Activated CD8-positive, alpha-beta memory T cell treated with anti-CD3 and anti-CD28 coated beads, Interleukin-2, amount 50 U/mL, for 1 hour (primary cell): ENCODE measurements at regions not wholly inside any gene's neighbourhood (a gene's known extent, or its start where the extent isn't known, plus 50 kb on each side); places are given as distances from the start of the nearest gene placed in this dataset.

ENCODE experiments used
- DNase-seq: peaks from one replicate; pipeline ENCODE4 v3.0.0-alpha.2; 2020; ENCODE audit errors: extremely low read depth

GRCh38 chr4:18860836-18861530 is 839.4 kb upstream of the LCORL start:
- no peak for DNase-seq

DNA sequence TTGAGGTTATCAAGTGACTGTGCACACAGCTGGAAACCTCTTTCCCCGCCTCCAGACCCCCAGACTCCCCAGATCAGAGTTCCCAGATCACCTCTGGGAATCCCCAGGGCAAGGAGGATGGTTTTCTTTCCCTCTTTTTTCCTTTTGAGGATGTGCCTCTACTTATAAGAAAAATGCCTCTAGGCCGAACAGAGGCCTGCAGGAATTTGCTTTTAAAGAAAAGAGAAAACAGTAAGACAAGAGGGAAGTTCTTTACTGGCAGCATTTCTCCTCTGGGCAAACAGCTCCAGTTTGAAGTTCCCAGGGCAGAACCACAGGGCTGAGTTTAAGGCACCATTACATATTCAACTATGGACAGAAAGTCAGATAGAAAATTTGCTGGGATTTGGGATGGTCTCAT is 837.9 kb upstream of the LCORL start:
- no peak for DNase-seq

- DNase-seq: no peak
Measured at GRCh38 chr4:18858229-18858922, 836.8 kb upstream of the LCORL start.

GRCh38 chr4:18850867-18851266 is 829.3 kb upstream of the LCORL start:
- DNase-seq: no peak

GRCh38 chr4:18847249-18847890 is 825.8 kb upstream of the LCORL start:
- DNase-seq: no peak

GRCh38 chr4:18846313-18846712 is 824.8 kb upstream of the LCORL start:
- no peak for DNase-seq

- no peak for DNase-seq
Measured at GRCh38 chr4:18844726-18845125, 823.2 kb upstream of the LCORL start.

DNA sequence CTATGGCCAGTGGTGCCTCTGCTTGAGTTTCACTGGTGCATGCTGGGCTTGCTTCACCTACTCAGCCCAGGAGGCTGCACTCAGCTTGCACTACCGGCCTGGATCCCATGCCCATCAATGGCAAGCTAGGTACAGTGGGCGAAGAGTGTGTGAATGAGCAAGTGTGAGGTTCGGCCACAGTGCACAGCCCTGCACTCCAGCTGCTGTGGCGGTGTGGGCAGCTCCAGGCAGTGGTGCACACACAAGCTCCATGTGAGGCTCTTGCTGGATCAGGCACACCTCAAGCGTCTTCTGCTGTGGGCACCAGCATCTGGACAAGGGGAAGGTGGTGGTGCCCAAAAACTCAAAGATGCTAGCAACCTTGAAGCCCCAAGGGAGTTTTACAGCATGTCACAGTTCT is 820.9 kb upstream of the LCORL start:
- DNase-seq: no peak

GRCh38 chr4:18840481-18840880 is 818.9 kb upstream of the LCORL start:
- DNase-seq: no peak

GRCh38 chr4:18816228-18816895 is 794.8 kb upstream of the LCORL start:
- no peak for DNase-seq

DNA sequence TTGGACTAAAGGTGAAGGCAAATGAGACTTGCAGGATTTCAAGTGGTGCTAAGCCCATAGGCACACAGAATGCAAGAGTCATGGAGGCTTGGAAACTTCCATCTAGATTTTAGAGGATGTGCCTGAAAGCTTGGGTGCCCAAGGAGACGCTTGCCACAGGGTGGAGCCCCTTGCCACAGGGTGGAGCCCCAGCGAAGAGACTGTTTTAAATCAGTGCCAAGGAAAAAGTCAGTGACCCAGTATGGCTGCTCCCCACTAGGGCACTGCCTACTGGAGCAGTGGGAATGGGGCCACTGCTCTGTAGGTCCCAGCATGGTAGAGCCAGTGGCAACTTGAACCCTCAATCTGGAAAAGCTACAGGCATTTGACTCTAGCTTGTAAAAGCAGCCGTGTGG is 794.2 kb upstream of the LCORL start:
- no peak for DNase-seq

- DNase-seq: no peak
Measured at GRCh38 chr4:18815081-18815778, 793.7 kb upstream of the LCORL start.

- no peak for DNase-seq
Measured at GRCh38 chr4:18813771-18814170, 792.2 kb upstream of the LCORL start.

DNA sequence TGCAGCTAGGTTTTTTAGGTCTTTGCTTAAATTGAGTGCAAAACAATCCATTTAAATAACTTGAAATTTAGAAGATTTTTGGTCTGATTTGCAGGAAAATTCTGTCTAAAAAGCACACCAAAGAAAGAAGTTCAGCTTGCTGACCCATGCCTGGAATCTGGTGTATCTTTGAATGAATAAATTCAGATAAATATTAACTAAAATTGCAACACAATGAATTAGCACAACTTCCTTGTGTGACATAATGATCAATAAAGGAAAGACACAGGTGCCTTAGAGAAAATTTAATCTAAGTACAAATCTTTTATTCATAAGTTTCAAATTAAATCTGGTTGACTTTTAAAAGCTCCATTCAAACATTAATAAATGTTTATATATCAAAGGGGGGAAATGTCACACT is 791.5 kb upstream of the LCORL start:
- no peak for DNase-seq

- no peak for DNase-seq
Measured at GRCh38 chr4:18803781-18804180, 782.2 kb upstream of the LCORL start.

DNA sequence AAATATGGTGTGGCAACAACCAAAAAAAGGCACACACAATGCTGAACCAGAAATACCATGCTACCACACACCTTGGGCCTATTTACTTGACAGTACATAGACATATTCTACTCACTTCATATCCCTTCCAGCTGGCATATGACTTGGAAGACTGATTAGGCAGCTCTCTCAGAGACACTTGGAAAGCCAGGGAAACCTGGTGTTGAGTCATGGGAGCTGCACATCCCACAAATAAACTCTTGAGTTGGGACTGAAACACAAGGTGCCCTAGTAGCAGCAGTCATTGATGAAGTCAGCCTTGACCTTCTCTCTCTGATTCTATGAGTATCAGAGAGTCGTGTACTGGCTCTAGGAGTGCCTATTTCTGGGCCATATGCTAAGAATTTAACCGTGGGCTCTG is 776.6 kb upstream of the LCORL start:
- no peak for DNase-seq

DNA sequence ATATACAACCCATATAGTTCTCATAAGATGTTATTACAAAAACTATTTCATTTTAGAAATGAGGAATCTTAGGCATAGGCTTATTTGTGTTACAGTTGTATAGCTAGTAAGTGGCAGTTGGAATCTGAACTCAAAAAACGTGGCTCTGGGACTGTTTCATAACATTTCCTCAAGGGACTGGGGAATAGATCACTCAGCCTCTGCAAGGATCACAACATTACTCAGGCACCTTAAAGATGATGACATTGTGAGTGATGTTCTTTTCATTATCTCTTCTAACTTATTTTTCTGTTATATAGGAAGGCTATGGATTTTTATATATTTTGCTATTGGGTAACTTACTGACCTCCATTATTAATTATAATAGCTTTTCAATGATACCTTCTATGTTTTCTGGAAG is 774.2 kb upstream of the LCORL start:
- DNase-seq: no peak

- DNase-seq: no peak
Measured at GRCh38 chr4:18777190-18777930, 755.8 kb upstream of the LCORL start.

- DNase-seq: no peak
Measured at GRCh38 chr4:18767921-18768320, 746.4 kb upstream of the LCORL start.

- DNase-seq: no peak
Measured at GRCh38 chr4:18756671-18757070, 735.1 kb upstream of the LCORL start.

GRCh38 chr4:18754180-18754579 is 732.6 kb upstream of the LCORL start:
- no peak for DNase-seq
